HG03520 (cell line): ENCODE measurements at regions not wholly inside any gene's neighbourhood (a gene's known extent, or its start where the extent isn't known, plus 50 kb on each side); places are given as distances from the start of the nearest gene placed in this dataset.

ENCODE experiments used
- ATAC-seq: cut with Tn5 transposase; IDR thresholded peaks from one replicate; pipeline ENCODE4 v1.9.1; 2021; ENCODE audit warnings: mild to moderate bottlenecking, moderate library complexity; ENCODE audit not compliant: unreplicated experiment

GRCh38 chr3:161794551-161794950, 297.9 kb downstream of the OTOL1 start:
- ATAC-seq: no peak

- no peak for ATAC-seq
Measured at GRCh38 chr3:161796312-161796711, 299.7 kb downstream of the OTOL1 start.

DNA sequence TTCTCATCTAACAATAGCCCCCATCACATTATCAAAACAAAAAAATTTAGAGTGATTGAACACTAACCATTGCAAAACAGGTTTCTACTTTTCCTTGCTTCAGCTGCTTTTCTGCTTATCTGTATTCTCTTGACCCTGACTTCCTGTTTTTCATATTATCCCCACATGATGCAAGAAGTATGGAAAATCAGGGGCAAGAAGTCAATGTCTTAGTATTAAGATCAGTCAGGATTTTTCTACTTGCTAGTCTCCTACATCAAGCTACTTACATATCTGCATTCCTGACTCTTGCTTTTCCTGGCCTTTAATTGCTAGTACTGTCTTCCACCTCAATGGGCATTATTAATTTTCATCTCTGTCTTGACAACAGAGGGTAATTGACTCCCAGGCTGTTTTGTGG, 300.2 kb downstream of the OTOL1 start:
- ATAC-seq: no peak

DNA sequence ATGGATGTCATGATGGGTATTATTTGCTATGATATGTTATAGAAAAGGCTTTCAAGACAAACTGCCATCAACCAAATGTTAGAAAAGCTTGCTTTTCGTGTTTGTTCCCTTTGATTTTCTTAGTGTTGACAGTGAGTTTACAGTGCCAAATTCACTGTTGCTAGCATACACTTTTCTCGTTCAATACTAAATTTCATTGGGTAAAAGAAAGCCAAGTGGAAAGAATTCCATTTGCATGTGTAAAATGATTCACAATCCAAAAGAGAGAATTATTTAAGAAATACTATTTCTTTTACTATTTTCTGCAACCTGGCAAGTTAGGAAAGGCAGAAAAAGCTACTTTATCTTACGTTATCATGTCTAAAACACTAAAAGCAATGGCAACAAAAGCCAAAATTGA, 301.4 kb downstream of the OTOL1 start:
- ATAC-seq: no peak

- ATAC-seq: no peak
Measured at GRCh38 chr3:161800985-161801559, 304.5 kb downstream of the OTOL1 start.

DNA sequence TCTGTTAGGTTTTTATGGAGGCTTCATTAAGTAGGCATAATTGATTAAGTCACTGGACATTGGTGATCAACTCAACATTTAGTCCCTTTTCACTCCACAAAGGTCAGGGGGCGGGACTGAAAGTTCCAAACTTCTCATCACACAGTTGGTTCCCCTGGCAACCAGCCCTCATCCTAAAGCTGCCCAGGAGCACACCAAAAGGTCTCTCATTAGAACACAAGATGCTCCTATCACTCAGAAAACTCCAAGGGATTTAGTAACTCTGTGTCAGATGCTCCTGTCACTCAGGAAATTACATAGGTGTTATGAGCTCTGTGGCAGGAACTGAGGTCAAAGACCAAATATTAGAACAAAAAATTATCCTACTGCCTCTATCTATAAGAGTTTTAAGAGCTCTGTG, 321.5 kb downstream of the OTOL1 start:
- ATAC-seq: no peak

DNA sequence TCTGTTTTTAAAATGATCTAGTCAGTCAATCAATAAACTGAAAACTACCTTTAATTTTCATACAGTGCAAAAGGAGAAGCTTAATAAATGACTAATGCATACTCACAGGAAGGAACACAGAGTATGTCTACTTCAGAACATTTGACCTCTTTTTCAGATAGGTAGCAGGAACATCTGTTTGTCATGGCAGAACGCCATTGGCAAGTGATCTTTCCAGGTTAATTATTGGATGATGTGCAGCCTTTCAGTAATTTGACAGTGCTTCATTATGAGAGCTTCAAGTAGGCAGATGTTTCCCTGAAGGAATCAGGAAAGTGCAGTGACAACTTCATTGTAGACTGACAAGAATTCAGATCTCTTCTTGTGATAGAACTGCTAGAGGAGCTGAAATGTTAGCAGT, 325.0 kb downstream of the OTOL1 start:
- ATAC-seq: no peak

DNA sequence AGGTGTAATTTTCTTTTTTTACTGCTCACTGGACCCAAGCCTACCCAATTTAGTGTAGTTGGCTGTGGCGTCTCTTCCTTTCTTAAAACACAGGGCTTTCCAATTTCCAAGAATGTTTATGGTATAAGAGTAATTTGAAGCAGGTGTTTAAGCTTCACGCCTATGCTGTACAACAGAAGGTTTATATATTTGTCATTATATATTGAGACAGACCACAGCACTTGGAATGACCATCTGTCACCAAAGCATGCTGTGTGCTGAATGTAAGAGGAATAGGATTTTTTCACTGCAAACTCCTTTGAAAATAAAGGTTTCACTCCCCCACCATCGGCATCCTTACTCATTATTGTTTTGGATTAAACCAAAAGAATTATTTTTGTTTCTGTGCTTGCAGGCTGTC, 325.7 kb downstream of the OTOL1 start:
- no peak for ATAC-seq

DNA sequence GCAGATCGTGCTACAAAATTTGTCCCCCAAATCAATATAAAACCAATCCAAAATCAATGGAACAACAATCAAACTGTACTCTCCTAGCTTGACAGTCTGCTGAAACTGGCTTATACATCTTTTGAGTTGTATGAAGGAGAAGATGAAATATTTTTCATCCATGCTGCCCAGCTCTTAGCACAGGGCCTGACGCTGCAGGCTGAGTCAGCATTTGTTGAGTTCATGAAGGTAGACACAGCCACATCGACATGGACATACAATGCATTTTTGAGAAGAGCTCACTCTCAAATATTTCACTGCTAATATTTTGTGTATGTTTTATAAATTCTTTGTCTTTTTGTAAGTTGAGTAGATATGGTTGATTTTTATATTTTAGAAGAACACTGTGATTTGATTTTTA, 327.3 kb downstream of the OTOL1 start:
- no peak for ATAC-seq

GRCh38 chr3:161838021-161838420, 341.4 kb downstream of the OTOL1 start:
- ATAC-seq: no peak

DNA sequence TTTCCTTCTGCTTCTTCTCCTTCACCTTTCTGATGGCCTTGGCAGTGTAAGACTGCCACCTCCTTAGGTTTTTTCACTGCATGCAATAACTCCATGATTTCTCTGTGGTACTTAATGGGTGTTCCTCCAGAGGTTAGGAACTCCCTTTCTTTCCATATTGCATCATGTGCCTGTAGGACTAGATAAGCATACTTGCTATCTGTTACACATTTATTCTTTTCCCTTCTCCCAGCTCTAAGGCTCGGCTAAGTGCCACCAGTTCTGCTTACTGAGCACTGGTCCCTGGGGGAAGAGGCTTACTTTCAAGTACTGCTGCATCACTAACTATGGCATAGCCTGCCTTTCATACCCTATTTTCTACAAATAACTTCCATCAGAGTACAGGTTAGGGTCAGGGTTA, 351.8 kb downstream of the OTOL1 start:
- no peak for ATAC-seq

DNA sequence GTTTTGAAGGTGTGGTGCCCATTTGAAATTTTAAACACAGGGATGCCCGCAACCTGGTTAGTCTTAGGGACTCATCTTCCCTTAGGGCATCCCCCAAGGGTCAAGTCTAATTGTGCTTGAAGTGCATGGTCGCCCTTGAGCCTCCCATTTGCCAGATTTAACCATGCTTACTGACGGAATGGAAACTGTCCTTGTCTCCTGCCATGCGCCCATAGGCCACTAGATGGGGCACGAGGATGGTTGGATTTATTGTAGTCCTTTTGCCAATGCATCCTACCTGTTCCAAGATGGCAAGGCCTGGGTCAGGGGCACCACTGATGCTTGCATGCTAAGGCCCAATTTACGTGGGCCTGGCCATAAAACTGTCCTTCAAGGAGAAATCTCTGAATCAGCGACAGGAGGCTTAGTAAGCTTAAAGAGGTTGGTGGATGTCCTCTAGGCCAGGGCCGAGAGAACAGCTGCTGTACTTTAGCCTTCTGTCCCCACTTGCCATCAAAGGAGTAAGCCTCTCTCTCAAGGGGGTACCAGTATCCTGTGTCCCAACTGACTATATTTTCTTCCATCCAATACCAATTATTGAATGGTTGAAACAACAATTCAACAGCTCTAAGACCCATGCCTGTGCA, 355.4 kb downstream of the OTOL1 start:
- ATAC-seq: peak; percentile 93

DNA sequence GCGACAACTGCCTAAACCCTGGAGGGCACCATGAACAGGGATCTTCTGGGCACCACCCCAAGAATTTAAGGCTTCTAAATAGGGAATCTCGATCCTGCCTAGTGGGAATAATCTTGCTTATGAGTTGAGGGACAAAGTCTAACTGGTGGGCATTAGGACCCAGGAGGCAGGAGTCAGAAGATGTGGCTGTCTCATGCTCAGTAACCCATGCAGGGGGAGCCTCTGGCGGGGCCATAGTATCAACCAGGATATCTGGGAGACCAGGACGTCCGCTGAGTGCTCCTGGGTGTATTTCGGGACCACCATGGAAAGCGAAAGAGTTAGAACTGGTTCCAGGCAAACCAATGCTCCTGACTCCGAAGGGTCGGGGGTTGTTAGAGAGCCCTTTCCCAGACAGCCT, 356.1 kb downstream of the OTOL1 start:
- no peak for ATAC-seq

DNA sequence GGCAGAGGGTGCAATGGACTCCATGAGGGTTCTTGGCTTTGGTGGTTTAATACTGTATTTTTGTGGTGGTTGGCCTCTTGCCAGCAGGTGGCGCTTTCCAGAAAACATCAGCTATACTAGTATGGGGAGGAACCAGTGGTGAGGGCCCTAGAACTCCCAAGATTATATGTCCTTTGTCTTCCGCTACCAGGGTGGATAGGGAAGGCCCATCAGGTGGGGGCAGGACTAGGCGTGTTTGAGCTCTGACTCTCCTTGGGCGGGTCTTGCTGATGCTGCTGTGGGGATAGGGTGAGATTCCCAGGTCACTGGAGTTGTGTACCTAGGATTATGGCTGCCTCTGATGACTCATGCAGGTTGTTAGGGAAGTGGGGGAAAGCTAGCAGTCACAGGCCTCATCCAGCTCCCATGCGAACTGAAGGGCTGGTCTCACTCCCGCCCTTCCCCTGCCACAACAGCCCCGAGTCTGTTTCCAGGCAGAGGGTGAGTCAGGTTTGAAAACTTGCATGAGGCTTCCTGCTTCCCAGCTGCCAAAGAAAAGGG, 357.7 kb downstream of the OTOL1 start:
- ATAC-seq: no peak

DNA sequence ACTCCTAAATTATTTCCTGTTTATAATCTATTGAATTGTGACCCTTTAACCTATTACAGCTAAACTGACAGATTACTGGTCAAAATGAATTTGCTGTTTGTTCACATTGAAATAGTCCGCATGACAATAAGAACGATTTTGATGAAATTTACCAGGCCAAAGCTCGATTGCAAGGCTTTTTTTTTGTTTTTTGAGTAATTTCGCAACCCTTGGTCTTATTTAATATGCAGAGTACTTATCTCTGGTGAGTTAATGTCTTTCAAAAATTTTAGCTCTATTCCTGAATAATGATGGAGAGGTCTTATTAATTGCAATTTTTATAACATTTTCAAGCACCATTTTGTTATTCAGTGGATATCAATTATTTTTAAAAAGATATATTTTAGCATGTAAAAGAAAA, 362.4 kb downstream of the OTOL1 start:
- no peak for ATAC-seq

DNA sequence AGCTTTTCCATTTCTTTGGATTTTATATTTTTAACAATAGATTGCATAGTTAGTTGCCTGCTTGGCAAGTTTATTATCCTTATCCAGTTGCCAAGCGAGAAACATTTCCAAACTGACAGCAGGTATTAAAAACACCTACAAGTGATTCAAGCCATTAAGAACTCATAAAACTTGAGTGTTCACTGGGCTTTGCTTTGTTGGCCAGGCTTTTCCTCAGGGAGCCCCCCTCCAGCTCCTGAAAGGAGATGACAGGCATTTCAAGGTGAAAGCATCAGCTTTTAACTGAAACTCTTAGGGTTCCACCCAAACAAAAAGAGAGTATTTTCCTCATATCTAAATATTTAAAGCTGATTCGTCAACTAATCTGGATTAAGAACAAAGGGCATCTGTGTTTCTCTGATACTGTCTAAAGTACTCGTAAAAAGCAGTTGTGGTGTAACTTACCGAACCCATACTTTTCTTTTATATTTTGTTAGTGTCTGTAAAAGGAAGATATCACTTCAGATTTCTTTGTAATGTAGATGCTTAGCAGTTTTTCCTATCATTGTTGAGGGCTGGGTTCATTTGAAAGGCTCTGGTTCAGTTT, 363.4 kb downstream of the OTOL1 start:
- ATAC-seq: no peak

DNA sequence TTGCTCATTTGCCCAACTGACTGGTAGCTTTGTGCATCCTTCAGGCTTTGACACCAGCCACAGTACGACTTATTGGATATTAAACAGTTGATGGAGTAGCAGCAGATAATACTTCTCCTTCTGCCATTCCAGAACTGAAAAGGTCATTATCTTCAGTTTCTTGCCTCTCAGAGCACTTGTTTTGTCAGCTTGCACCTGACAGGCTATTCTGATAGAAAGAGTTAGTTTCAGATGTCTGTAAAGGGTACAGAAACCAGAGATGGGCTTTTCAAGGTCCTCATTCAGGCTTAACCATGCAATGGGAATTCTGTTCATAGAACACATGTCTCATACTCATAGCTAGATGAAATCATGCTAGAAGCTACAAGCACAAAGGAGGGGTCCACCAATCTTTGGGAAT, 367.2 kb downstream of the OTOL1 start:
- ATAC-seq: no peak

DNA sequence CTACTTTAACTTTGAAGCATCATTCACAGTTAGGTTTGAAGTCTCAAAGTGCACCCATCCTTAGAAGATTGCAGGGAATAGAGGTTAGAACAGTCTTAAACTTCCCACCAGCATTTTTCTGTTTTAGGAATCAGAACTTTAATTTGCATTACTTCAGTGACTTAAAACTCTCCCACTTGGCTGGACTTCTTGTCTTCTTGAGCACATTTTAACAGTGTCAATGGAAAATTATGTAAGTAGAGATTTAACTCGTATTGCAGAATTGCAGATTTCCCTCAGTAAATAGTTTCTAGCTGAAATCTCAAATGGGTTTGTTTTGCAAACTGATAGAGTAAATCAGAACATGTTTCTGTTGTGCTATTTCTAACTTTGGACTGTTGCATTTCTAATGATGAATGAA, 369.6 kb downstream of the OTOL1 start:
- no peak for ATAC-seq

GRCh38 chr3:161875483-161875882, 378.9 kb downstream of the OTOL1 start:
- no peak for ATAC-seq

- no peak for ATAC-seq
Measured at GRCh38 chr3:161879470-161879869, 382.9 kb downstream of the OTOL1 start.

DNA sequence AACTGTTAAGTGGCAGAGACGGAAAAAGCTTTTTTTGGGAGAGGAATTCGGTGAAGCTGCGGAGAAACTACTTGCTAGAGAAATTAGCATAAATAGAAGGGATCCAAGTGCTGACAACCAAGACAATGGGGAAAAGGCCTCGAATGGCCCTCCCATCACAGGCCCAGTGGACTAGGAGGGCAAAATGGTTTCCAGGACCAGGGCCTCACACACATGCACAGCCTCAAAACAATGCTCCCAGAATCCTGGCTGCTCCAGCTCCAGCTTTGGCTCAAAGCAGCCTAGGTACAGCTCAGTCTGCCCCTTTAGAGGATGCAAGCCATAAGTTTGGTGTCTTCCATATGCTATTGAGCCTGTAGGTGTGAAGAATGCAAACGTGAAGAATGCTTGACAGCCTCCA, 388.2 kb downstream of the OTOL1 start:
- ATAC-seq: no peak

DNA sequence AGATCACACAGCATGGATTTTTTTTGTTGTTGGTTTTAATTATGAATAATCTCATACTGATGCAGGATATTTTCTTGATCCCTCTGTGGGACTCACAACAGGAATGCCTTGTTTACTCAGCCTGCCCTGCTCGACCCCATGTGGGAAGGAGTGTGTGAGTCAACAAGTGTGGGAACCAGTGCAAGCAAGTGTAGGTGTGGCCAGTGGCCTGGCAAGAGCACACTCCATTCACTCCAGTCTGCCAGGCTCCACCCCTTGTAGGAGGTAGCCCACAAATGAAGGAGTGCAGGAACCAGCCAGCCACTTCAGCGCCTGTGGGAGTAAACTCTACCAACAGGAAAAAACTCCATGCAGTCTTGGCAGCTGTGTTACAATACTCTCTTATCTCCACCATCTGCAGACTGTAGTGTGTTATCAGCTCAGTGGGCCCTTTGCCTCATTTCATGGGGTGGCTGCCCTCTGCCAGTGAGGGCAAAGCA, 393.6 kb downstream of the OTOL1 start:
- no peak for ATAC-seq
